ENCODE measurements at regions not wholly inside any gene's neighbourhood (a gene's known extent, or its start where the extent isn't known, plus 50 kb on each side); places are given as distances from the start of the nearest gene placed in this dataset.

DNA sequence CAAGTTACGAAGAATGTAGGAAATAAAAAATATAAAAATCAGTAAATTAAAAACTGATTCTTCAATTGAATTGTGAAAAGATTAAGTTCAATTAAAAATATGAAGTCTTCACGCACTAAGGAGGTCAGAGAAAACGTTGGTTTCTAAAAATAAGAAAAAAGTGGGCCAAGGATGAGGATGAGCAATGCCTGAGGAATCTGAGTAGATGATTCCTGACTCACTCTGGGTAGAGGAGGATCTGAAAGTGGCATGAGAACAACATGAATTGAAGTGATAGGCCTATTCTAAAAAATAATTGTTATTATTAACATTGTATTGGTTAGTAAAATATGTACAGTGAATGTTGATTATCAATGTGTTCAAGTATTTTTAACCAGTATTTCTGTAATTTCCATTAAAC is 444.2 kb downstream of the GRIA2 start:
- no peak for DNase-seq

DNA sequence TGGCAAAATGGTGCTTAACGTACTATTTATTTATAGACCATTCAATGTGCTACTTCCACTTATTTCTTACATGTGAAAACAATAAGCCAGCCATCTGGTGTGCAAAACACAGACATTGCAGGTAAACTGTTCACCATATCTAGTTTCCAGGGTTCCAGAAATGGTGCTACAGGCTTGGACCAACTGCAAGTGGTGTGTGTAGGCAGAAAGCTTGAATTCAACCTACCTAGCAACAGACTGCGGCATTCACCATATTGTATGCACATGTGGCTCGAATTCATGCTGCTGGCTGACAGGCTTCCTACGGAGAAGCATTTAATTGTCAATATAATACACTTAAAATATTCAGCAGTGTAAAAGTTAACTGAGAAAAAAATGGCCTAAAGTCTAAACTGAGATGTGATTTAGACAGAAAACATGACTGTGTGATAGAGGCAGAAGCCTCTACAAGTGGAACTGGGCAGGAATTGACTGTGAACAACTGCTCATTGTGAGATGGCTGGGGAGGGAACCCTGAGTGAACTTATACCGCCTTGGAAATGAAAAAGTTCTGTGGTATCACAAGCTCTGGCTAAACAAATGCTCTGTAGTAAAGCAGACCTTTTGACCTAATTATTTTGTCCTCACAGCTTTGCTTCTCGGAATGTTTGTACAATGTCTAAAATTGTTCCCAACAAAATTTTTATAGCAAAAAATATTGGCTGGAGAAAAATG is 434.7 kb downstream of the GRIA2 start:
- DNase-seq = no peak

DNA sequence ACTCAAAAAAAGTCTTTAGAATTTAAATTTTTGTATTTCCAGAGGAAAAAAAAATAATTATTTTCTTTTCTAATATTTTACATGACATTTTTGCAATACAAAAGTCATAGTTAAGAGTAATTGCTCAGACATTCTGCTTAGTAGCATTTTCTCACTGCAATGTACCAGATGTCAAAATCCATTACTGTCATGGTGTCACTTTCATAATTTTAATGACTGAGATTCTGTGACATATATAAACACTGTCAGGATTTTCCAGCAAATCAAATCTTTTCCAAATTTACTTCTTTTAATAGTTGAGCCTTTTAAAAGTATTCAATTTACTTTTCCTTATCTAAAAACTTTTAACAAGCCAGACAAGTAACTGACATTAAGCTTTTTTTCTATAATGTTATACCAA is 422.7 kb downstream of the GRIA2 start:
- no peak for DNase-seq

DNA sequence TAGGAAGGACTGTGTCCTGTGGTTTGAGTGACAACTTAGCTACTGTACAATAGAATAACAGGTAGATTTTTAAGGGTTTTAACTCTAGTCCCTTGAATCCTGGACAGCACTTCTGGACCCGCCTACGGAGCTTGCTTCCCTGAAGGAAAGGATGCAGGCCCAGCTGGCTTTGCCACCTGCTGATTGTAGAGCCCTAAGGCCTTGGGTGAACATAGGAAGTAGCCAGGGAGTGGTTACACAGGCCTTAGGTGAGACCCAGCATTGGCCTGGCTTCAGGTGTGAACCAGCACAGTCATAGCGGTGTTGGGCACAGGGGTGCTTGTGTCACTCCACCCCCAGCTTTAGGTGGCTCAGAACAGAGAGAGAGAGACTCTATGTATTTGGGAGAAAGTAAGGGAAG is 413.5 kb downstream of the GRIA2 start:
- DNase-seq = no peak

DNA sequence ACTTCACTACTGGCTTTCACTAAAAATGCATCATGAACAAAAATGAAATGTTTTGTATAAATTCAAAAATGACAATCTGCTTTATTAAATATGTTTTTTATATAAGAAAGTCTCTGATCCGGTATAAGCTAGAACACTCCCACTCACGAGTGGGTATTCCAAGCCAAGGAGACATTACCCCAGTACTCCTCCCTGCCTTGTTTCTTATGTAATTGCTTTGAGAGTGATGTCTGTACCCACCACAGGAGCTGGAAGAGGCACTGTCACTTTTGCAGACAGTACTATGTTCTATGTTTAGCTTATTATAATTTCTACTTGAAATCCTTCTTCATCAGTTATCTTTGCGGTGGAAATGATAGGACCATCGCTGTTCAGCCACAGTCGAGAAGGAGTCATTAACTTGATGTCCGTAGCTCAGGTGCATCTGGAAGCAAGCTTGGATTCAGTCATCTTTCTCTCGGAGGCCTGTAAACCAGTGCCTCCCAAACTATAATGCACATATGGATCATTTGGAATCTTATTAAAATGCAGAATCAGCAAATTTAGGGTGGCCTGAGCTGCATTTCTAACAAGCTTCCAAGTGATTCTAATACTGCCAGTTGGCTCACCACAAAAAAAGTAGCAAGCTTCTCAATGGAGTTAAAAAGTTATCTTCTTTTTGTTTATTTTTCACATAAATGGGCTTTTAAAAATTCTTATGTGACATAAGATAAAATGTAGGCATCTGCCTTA is 396.4 kb downstream of the GRIA2 start:
- no peak for DNase-seq

DNA sequence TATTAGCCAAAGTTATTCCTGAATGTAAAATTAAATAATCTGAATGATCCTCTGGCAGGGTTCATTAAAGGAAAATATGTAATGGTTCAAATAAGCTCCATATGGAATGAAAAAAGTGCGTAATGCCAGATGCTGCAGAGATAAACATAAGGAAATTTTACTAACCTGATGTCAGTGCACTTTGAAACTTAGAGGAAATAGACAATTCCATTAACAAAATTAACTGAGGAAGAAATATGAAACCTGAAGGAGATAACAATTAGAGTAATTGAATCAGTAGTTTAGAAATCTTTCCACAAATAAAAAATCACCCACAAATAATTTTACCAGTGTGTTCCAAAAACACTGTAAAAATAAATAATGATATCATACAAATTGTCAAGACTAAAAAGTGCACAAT is 387.5 kb downstream of the GRIA2 start:
- DNase-seq = no peak

DNA sequence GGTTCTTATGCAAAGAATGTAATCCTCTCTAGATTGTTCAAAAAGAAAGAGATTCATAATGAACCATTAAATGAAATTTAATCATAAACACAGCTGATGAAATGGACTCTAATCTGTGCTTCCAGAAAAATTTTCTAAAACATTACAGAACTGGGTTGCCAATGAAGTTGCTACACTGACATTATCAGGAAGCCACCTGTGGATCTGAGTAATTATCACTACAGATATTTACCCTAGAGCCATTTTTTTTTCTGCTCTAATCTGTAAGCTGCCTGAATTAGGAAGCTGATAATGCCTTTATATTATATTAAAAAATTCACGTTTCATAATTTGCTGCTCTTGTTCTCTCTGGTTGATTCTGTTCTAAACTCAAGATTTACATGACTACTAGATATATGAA is 380.1 kb downstream of the GRIA2 start:
- DNase-seq = no peak

DNA sequence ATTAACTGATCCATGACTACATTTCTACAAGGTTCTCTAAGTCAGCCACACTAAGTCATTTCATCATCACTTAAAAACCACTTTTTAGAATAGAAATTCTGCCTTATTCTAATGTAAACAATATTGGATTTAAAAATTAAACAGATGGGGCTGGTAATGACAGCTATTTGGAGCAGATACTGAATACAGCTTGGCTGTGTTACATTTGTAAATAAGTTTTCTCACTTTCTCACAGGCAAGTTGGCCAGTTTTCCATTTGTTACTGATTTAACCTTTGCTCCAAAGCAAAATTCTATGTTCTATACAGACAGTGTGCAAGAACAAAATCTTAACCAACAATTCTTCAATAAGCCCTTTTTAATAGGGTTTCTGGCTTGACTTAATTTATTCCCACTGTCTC is 370.7 kb downstream of the GRIA2 start:
- DNase-seq = no peak

DNA sequence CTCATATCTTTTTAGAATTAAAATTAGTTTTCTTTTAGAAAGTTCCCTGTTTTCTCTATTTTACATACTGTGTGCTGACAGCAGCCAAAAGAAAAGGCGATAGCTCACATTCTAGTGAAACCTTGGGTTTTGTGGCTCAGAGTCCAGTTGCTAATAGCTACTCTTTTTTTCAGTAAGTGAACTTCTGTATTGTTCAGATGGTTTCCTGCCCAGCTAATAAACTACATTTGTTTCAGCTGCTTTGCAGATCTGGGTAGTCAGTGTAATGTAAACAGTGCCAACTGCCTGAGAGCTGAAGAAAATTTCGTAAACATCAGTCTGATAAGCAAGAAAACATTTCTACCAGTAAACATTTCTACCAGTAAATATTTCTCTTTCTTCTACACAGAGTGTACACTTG is 370.2 kb downstream of the GRIA2 start:
- no peak for DNase-seq

DNA sequence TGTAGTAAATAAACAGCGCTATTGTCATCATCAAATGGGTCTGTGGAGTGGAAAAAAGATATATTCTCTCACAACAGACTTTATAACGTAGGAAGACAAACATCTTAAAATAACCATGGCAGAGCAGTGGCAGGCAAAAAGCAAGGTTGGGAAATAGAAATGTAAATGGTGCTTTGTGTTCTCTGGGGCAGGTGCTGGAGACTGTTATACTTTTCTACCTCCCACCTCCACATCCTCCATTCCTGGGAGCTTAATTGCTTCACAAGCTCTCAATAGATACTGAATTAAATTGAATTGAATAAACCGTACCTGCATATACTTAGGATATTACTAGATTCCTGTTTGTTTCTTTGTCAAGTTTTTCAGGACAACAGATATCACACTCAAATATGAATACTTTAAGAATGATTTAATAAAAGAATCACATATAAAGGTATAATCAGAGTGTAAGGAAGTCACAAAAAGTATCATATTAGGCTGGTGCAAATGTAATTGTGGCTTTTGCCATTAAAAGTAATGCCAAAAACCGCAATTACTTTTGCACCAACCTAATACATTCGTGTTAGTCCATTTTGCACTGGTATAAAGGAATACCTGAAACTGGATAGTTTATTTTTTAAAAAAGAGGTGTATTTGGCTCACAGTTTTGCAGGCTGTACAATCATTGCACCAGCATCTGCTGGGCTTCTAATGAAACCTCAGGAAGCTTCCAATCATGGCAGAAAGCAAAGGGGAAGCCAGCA is 367.3 kb downstream of the GRIA2 start:
- no peak for DNase-seq

DNA sequence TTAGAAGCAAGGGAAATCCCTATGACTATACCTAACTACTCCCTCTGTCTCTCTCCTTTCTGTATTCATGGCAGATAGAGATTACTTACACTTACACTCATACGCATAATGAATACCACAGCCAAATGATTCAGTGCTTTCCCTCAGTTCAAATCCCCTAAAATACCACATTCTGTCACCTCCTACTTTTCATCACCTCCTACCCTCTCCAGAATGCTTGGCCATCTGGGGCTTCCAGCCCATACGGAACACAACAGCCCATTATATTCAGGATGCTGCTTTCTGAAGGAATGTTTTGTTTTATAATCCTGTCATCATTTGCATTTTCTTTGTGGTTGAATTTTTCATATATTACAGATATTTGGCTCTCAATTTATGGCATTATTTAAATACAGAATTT is 361.6 kb downstream of the GRIA2 start:
- DNase-seq = no peak

DNA sequence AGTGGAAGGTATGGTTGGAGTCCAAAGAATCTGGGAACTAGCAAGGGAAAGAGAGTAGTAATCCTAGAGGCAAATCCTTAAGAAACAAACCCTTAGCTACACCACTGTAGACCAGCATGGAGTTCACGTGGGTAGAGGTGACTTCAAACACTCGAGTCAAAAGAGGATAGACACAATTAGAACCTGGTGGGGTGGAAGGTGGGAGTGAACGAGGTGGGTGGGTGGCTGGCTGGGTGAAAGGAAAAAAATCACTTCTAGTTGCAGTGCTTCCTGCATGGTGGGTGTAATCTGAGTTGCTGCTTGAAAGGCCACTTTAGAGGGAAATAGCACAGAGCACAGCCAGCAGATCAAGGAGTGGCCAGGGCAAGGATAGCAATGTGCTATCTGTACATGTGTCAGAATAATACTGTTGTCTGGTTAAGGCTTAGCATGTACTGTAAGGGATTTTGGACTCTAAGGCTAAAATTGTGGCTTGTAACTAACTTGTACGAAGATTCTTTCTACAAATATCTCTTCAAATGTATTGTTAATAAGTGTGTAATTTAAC is 356.2 kb downstream of the GRIA2 start:
- DNase-seq = no peak

DNA sequence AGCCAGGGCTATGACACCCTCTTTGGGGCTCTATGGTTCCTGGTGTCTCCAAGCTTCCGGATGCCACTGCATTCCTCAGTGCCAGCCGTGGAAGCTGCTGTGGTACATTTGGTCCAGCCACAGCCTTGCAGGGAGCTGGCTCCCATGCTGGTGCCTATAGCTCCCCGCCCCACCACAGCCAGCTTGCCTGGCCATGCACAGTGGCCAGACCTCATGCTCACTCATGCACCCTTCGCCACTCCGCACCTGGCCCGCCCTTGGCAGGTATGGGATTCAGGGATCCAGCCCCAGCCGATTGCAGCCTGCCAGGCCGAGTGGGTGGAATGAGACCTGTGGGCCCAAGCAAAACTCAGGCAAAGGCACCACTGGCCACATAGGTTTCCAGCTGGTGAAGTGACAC is 354.8 kb downstream of the GRIA2 start:
- DNase-seq = no peak

DNA sequence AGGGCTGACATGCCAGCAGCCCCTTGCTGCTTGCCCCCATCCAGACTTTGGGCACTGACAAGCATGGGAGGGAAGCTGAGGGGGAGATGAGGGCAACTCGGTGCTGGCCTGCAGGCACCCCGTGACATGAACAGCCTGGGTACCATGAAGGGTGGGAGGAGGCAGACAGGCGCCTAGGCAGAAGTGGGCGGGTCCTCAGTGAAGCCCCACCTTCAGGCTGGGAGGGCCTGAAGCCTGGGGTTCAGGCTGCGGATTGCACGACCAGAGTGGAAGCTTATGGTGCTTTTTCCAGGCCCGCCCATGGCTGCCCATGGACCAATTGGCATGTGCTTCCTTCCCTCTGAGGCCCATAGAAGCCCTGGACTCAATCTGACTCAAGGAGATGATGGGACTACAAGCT is 354.1 kb downstream of the GRIA2 start:
- no peak for DNase-seq

DNA sequence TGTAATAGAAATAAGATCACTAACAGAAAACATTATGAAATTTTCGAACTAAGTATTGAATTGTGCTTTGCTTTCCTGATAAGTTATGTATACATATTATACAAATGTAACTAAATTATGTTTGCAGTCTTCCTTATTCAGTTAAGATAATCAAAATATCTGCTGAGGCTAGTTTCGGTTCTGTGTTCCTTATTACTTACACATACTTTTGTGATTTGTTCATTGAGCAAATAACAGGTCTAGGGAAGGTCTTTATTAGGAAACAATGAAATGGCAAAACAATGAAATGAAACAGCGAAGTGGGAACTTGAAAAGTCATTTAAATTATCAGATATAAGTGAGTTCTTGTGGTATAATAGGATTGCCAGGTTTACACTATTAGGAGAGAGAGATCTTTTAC is 352.4 kb downstream of the GRIA2 start:
- no peak for DNase-seq

DNA sequence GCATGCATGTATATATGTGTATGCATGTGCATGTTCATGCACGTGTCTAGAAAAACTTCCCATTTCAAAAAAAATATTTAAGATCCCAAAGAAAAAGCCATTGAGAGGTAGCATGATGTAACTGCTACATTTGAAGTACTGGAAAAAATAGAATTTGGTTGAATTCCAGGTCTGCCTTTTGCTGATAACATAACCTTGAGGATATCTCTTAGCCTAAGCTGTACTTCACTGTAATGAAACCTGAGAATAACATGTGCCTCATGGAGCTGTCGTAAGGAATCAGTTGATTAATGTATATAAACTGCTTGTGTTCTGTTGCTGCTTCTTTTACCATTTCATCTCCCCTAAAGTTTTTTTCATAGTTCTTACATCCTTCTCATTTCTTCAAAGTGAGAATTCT is 351.8 kb downstream of the GRIA2 start:
- DNase-seq = no peak

DNA sequence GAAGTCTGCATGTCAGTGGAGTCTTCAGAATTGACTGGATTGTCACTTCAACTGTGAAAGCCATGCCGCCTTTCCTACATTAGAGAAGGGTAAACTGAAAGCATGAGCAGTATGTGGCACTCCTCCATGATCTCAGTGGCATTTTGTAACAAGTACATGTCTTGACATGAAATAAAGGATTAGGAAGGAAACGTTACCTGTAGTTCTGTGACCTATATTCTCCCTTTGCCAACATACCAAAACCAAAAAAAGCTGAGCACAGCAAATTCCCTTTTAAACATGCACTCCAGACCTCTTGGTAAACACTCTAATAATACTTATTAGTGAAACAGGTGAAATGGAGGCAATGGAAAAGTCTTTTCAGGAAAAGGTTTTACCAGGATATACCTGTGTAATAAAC is 344.2 kb downstream of the GRIA2 start:
- no peak for DNase-seq

DNA sequence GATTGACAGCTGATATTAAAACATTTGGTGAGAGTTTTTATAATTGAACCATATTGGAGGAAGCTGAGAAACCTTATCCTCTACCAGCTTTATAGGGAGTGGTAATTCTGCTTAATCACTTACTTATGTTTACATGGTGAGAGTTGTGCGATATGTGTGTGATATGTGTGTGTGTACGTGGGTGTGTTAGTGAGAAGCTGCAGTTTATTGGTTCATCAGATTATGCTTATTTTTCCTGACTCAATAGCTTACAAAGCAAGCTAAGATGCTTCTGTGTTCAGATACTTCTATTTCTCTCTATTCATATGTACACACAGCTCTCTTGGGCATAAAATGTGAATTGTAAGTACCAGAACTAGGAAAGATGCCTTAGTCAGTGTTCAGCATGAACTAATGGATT is 343.7 kb downstream of the GRIA2 start:
- DNase-seq = no peak

DNA sequence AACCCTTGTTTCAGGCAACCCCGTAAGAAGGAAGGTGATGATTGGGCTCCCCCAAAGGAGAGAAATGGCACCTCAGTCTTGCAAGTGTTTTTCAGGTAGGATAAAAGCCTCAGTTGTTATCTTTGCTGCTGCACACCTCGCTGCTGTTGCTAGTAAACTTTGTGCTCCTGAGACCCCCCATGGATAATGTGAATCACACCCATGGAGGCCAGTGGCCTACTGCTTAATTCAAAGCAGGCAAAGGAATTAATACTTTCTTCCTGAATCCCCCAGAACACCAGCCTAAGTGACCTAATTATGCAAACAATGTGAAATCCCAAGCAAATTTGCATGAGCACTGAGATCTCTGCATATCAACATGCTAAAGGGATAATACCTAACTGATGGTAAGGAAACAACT is 337.5 kb downstream of the GRIA2 start:
- no peak for DNase-seq

DNA sequence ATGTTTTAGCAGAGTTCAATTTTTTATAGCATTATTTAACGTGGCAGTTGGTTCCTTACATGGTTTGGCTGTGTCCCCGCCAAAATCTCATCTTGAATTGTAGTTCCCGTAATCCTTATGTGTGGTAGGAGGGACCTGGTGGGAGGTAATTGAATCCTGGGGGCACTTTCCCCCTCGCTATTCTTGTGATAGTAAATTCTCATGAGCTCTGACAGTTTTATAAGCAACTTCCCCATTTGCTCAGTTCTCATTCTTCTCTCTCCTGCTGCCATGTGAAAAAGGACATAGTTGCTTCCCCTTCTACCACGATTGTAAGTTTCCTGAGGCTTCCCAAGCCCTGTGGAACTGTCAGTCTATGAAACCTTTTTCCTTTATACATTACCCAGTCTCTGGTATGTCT is 329.5 kb downstream of the GRIA2 start:
- no peak for DNase-seq

DNA sequence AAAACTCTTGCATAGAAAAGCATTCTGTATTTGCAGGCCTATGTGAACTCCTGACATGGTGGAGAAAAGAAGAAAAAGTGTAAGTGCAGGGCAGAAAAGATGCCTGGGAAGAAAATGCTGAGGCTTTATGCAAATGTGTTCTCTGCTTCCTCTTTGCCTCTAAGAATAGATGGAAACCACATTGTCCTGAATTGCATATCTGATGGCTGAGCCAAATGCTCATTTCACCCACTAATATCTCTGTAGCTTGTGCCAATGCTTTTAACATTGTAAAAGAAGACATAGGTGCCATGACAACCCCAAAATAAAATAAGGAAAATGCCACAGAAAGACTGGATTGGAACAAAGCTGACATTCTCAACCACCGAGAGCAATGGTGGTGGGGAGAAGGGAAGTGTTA is 307.4 kb downstream of the GRIA2 start:
- no peak for DNase-seq

DNA sequence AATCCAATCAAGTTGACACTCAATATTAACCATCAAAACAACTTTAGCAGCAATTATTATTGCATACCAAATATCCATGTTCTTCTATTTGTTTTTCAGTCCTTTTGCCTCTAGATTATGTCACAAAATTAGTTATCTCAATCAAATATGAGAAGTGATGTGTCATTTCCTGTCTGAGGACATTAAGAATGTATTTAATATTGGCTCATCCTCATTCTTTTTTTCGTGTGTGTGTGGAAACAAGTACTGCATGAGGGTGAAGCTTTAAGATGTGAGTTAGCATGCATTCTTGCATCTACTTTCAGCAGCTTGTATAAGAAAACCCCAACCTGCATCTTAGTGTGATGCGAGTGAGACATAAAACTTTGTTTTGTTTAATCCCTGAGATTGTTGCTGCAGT is 301.4 kb downstream of the GRIA2 start:
- DNase-seq = no peak

DNA sequence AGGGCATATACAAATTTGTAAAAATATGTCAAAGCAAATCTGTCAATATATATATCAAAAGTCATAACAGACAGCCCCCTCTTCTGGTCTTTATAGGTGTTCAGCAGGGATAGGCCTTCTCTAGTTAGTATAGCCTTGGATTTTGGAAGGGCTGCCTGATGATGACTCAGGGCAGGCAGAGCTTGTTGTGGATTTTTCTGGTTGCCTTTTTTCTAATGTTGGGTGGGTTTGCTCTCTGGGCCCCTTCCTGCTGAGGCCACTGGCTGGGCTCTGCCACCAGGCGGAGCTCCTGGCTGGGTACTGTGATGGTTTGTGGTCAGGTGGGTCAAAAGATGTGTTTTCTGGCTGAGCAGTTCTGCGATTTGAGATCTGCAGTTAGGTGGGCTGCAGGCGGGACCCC is 294.2 kb downstream of the GRIA2 start:
- DNase-seq = no peak

Measured in right kidney (tissue), 1 donor.